H9 (cell line): ENCODE measurements at regions not wholly inside any gene's neighbourhood (a gene's known extent, or its start where the extent isn't known, plus 50 kb on each side); places are given as distances from the start of the nearest gene placed in this dataset.

Source experiments
- DNase-seq: peaks from one replicate; pipeline ENCODE4 v3.0.0-alpha.2; 2017
- H2AFZ ChIP-seq: one replicate; pipeline ENCODE4 v1.6.1; 2013; ENCODE audit warnings: mild to moderate bottlenecking, low read length, control low read depth, moderate library complexity
- H2AK5ac ChIP-seq: 2 replicates; pipeline ENCODE4 v1.6.1; 2013; ENCODE audit warnings: low read length, control low read depth, mixed read lengths; ENCODE audit not compliant: insufficient read length
- H2BK120ac ChIP-seq: one replicate; pipeline ENCODE4 v1.6.1; 2013; ENCODE audit warnings: low read depth, mild to moderate bottlenecking, low read length, control low read depth, inconsistent platforms; ENCODE audit not compliant: poor library complexity, severe bottlenecking
- H2BK12ac ChIP-seq: 2 replicates; pipeline ENCODE4 v1.6.1; 2013; ENCODE audit warnings: low read length, control low read depth, mixed read lengths, low read depth; ENCODE audit not compliant: insufficient read length
- H2BK15ac ChIP-seq: 2 replicates; pipeline ENCODE4 v1.6.1; 2013; ENCODE audit warnings: low read depth, low read length, control low read depth
- H2BK20ac ChIP-seq: one replicate; pipeline ENCODE4 v1.6.1; 2013; ENCODE audit warnings: low read depth, mild to moderate bottlenecking, low read length, control low read depth, inconsistent platforms; ENCODE audit not compliant: poor library complexity, severe bottlenecking
- H2BK5ac ChIP-seq: 2 replicates; pipeline ENCODE4 v1.6.1; 2013; ENCODE audit warnings: low read length, control low read depth, mixed read lengths; ENCODE audit not compliant: insufficient read length
- H3K14ac ChIP-seq: 2 replicates; pipeline ENCODE4 v1.6.1; 2013; ENCODE audit warnings: low read length, control low read depth; ENCODE audit not compliant: insufficient read depth
- H3K18ac ChIP-seq: 2 replicates; pipeline ENCODE4 v1.6.1; 2013; ENCODE audit warnings: low read depth, mild to moderate bottlenecking, mixed read lengths, low read length, control low read depth; ENCODE audit not compliant: insufficient read length
- H3K23ac ChIP-seq: 2 replicates; pipeline ENCODE4 v1.6.1; 2013; ENCODE audit warnings: low read length, control low read depth, mixed read lengths, low read depth; ENCODE audit not compliant: insufficient read length
- H3K23me2 ChIP-seq: 2 replicates; pipeline ENCODE4 v1.6.1; 2013; ENCODE audit warnings: low read depth, mild to moderate bottlenecking, mixed read lengths, low read length, control low read depth; ENCODE audit not compliant: insufficient read length, poor library complexity, severe bottlenecking
- H3K27ac ChIP-seq: 2 replicates; pipeline ENCODE4 v1.5.1; 2013; ENCODE audit warnings: low read length, control low read depth, mixed read lengths, low read depth; ENCODE audit not compliant: insufficient read length
- H3K27me3 ChIP-seq: 2 replicates; pipeline ENCODE4 v1.6.1; 2013; ENCODE audit warnings: low read length, control low read depth, inconsistent platforms; ENCODE audit not compliant: insufficient read depth
- H3K4ac ChIP-seq: 2 replicates; pipeline ENCODE4 v1.6.1; 2013; ENCODE audit warnings: low read depth, mild to moderate bottlenecking, control low read depth, inconsistent platforms, low read length, moderate library complexity
- H3K4me1 ChIP-seq: 2 replicates; pipeline ENCODE4 v1.6.1; 2013; ENCODE audit warnings: low read length, control low read depth, inconsistent platforms; ENCODE audit not compliant: insufficient read depth
- H3K4me2 ChIP-seq: 2 replicates; pipeline ENCODE4 v1.6.1; 2013; ENCODE audit warnings: low read length, control low read depth, mixed read lengths; ENCODE audit not compliant: insufficient read length, insufficient read depth
- H3K56ac ChIP-seq: 2 replicates; pipeline ENCODE4 v1.6.1; 2013; ENCODE audit warnings: low read depth, mild to moderate bottlenecking, mixed read lengths, low read length, control low read depth; ENCODE audit not compliant: insufficient read length
- H3K79me1 ChIP-seq: 2 replicates; pipeline ENCODE4 v1.6.1; 2013; ENCODE audit warnings: low read depth, mild to moderate bottlenecking, moderate library complexity, low read length, control low read depth, inconsistent platforms; ENCODE audit not compliant: insufficient read depth, poor library complexity, severe bottlenecking
- H3K79me2 ChIP-seq: 2 replicates; pipeline ENCODE4 v1.6.1; 2013; ENCODE audit warnings: low read length, control low read depth, inconsistent platforms; ENCODE audit not compliant: insufficient read depth
- H3K9ac ChIP-seq: 2 replicates; pipeline ENCODE4 v1.6.1; 2013; ENCODE audit warnings: low read length, control low read depth, mixed read lengths; ENCODE audit not compliant: insufficient read length; ENCODE audit errors: extremely low read depth
- H3K9me3 ChIP-seq: one replicate; pipeline ENCODE4 v1.6.1; 2013; ENCODE audit warnings: low read depth, low read length, inconsistent platforms; ENCODE audit not compliant: control insufficient read depth
- H3T11ph ChIP-seq: one replicate; pipeline ENCODE4 v1.6.1; 2013; ENCODE audit warnings: mild to moderate bottlenecking, low read length, control low read depth, inconsistent platforms
- H4K20me1 ChIP-seq: one replicate; pipeline ENCODE4 v1.6.1; 2013; ENCODE audit not compliant: control insufficient read depth, insufficient read length, insufficient read depth
- H4K5ac ChIP-seq: 2 replicates; pipeline ENCODE4 v1.6.1; 2013; ENCODE audit warnings: low read depth, mild to moderate bottlenecking, mixed read lengths, low read length, control low read depth; ENCODE audit not compliant: insufficient read length
- H4K8ac ChIP-seq: replicated peaks from 2 replicates; pipeline ENCODE4 v1.6.1; 2013; ENCODE audit warnings: low read length, control low read depth, mixed read lengths, low read depth; ENCODE audit not compliant: insufficient read length
- H4K91ac ChIP-seq: 2 replicates; pipeline ENCODE4 v1.6.1; 2013; ENCODE audit warnings: low read depth, mild to moderate bottlenecking, moderate library complexity, mixed read lengths, low read length, control low read depth; ENCODE audit not compliant: insufficient read length
- H3K27ac Mint-ChIP-seq, 3 experiments: 2 replicates in 2 of 3; 3 replicates in 1 of 3; pipeline ENCODE4 v1.8.0; 2020 to 2021; ENCODE audit warnings: mixed read lengths in 3 of 3, mild to moderate bottlenecking in 1 of 3, moderate library complexity in 1 of 3
- H3K27me3 Mint-ChIP-seq: 2 replicates; pipeline ENCODE4 v1.8.0; 2021; ENCODE audit warnings: low read depth, mild to moderate bottlenecking, moderate library complexity, mixed read lengths
- H3K36me3 Mint-ChIP-seq, 3 experiments: 2 replicates in 2 of 3; 3 replicates in 1 of 3; pipeline ENCODE4 v1.8.0; 2020 to 2021; ENCODE audit warnings: low read depth in 3 of 3, mixed read lengths in 3 of 3; ENCODE audit not compliant: insufficient read depth in 1 of 3
- H3K4me1 Mint-ChIP-seq, 2 experiments: 2 replicates each; pipeline ENCODE4 v1.8.0; 2020; ENCODE audit warnings: mixed read lengths in 2 of 2
- H3K4me3 Mint-ChIP-seq, 2 experiments: 2 replicates in 1 of 2; 3 replicates in 1 of 2; pipeline ENCODE4 v1.8.0; 2020 to 2021; ENCODE audit warnings: mild to moderate bottlenecking in 2 of 2, mixed read lengths in 2 of 2, moderate library complexity in 1 of 2
- H3K9me3 Mint-ChIP-seq, 2 experiments: 2 replicates in 1 of 2; 3 replicates in 1 of 2; pipeline ENCODE4 v1.8.0; 2020; ENCODE audit warnings: mild to moderate bottlenecking in 2 of 2, mixed read lengths in 2 of 2, moderate library complexity in 1 of 2
- WGBS: extraction: QIAGEN DNeasy Blood & Tissue Kit; methylation state at CpG from one replicate; pipeline ENCODE4 v1.1.7; 2013; ENCODE audit warnings: missing lambda C conversion rate, low lambda C conversion rate, mixed read lengths; ENCODE audit not compliant: insufficient read length; ENCODE audit errors: extremely low coverage; 5-methylcytosine and 5-hydroxymethylcytosine counted together
- TF ChIP-seq, protein P1 (sequence below): fragments of 200-600 bp; sonication (generic); conservative IDR thresholded peaks from 3 replicates; pipeline ENCODE4 v1.8.0; 2021; ENCODE audit warnings: antibody characterized with exemption, mild to moderate bottlenecking

DNA sequence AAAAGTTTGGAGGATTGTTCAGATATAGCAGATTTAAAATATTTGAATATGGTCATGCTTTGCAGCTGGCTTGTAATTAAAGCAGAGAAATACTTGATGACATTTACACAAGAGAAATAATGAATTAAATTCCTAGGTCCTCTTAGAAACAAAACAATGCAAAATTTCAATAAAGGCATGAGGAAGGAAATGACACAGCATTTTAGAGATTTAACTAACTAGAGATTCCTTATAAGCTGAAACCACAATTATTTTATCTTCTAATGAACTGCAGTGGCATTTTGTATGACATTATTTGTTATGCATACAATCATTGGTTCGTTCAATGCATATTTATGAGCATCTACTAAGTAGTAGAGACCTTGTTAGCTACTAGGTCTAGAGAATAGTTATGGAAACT is 490.9 kb downstream of the ZWINT start:
- H3K4me1 Mint-ChIP-seq, result peaks cover 3% of the 10 kb centered on the region in 2 experiments; a peak in 3 of 4 replicates
- no peak overlapping the region for H3K4me2 ChIP-seq
- H3K4ac ChIP-seq, result no peak overlapping the region
- H3K4me1 ChIP-seq, result no peaks in the 10 kb centered on the region
- H2BK20ac ChIP-seq, result no peak overlapping the region
- no peak overlapping the region for H3K27ac ChIP-seq
- H2BK120ac ChIP-seq, result no peak overlapping the region
- no peak overlapping the region for H2BK12ac ChIP-seq
- no peak overlapping the region for H3K23ac ChIP-seq
- H3T11ph ChIP-seq, result no peak overlapping the region
- no peak overlapping the region for H4K8ac ChIP-seq
- no peak overlapping the region for H3K18ac ChIP-seq
- no peaks in the 10 kb centered on the region for H3K79me1 ChIP-seq
- no peak overlapping the region for H3K9ac ChIP-seq
- no peaks in the 10 kb centered on the region for H3K36me3 Mint-ChIP-seq
- H2AFZ ChIP-seq, result no peak overlapping the region
- no peaks in the 10 kb centered on the region for H4K20me1 ChIP-seq
- H3K23me2 ChIP-seq, result no peaks in the 10 kb centered on the region
- no peak overlapping the region for H4K91ac ChIP-seq
- H3K27ac Mint-ChIP-seq, result no peak overlapping the region
- no peak overlapping the region for H2BK15ac ChIP-seq
- no peak overlapping the region for H3K14ac ChIP-seq
- no peak overlapping the region for H3K56ac ChIP-seq
- no peak overlapping the region for H4K5ac ChIP-seq
- no peaks in the 10 kb centered on the region for H3K27me3 Mint-ChIP-seq
- no peak overlapping the region for H2AK5ac ChIP-seq
- DNase-seq, result no peak
- no peak overlapping the region for H2BK5ac ChIP-seq
- TF ChIP-seq, protein P1, sequence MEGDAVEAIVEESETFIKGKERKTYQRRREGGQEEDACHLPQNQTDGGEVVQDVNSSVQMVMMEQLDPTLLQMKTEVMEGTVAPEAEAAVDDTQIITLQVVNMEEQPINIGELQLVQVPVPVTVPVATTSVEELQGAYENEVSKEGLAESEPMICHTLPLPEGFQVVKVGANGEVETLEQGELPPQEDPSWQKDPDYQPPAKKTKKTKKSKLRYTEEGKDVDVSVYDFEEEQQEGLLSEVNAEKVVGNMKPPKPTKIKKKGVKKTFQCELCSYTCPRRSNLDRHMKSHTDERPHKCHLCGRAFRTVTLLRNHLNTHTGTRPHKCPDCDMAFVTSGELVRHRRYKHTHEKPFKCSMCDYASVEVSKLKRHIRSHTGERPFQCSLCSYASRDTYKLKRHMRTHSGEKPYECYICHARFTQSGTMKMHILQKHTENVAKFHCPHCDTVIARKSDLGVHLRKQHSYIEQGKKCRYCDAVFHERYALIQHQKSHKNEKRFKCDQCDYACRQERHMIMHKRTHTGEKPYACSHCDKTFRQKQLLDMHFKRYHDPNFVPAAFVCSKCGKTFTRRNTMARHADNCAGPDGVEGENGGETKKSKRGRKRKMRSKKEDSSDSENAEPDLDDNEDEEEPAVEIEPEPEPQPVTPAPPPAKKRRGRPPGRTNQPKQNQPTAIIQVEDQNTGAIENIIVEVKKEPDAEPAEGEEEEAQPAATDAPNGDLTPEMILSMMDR, result no peak
- no peaks in the 10 kb centered on the region for H3K27me3 ChIP-seq
- no CpG with 5 or more reads among the region's 1 CpG for WGBS
- H3K9me3 Mint-ChIP-seq, result no peaks in the 10 kb centered on the region; a peak in 1 of 5 replicates
- no peaks in the 10 kb centered on the region for H3K9me3 ChIP-seq
- H3K79me2 ChIP-seq, result no peaks in the 10 kb centered on the region
- H3K4me3 Mint-ChIP-seq, result no peak overlapping the region
